PC-3 (cell line): ENCODE measurements at regions not wholly inside any gene's neighbourhood (a gene's known extent, or its start where the extent isn't known, plus 50 kb on each side); places are given as distances from the start of the nearest gene placed in this dataset.

Experiments
- ATAC-seq: fragments of 200-7000 bp; cut with Tn5 transposase; 2 replicates; pipeline ENCODE4 v1.9.1; 2020; ENCODE audit warnings: mild to moderate bottlenecking, moderate library complexity
- BruUV-seq: library from RNA; stranded (reverse); fragments of 400-500 nt; replicated peaks from 2 replicates; lab custom pipeline; 2021; lab: Mats Ljungman, UMichigan
- CTCF ChIA-PET: fragments of 300-600 bp; sonication (Branson Sonifier 250); formaldehyde crosslinking; loops from one replicate; lab custom pipeline; 2022; ENCODE audit warnings: antibody characterized with exemption; lab: Charles Lee
- POLR2A ChIA-PET: fragments of 300-600 bp; sonication (Branson Sonifier 250); formaldehyde crosslinking; loops from one replicate; lab custom pipeline; 2022; ENCODE audit warnings: antibody characterized with exemption; ENCODE audit not compliant: unreplicated experiment; lab: Charles Lee
- DNase-seq: peaks from one replicate; pipeline ENCODE4 v3.0.0-alpha.2; 2015
- H2AFZ ChIP-seq: fragments of 300-600 bp; sonication (generic); 2 replicates; pipeline ENCODE4 v1.6.0; 2016; ENCODE audit warnings: antibody characterized with exemption, low read length
- H3F3A ChIP-seq: fragments of 300-600 bp; sonication (generic); one replicate; pipeline ENCODE4 v1.6.0; 2017; ENCODE audit warnings: antibody characterized with exemption, low read length, control low read depth, mild to moderate bottlenecking; ENCODE audit not compliant: unreplicated experiment
- H3K27ac ChIP-seq: fragments of 300-600 bp; sonication (generic); 2 replicates; pipeline ENCODE4 v1.5.1; 2016; ENCODE audit warnings: mild to moderate bottlenecking, low read length
- H3K27me3 ChIP-seq: fragments of 300-600 bp; sonication (generic); 2 replicates; pipeline ENCODE4 v1.6.1; 2016; ENCODE audit warnings: low read length, mixed read lengths
- H3K36me3 ChIP-seq: fragments of 300-600 bp; sonication (generic); 2 replicates; pipeline ENCODE4 v1.6.1; 2016; ENCODE audit warnings: low read depth, mixed run types, low read length, mixed read lengths
- H3K4me1 ChIP-seq: fragments of 300-600 bp; sonication (generic); 2 replicates; pipeline ENCODE4 v1.5.1; 2016; ENCODE audit warnings: low read length; ENCODE audit not compliant: insufficient read depth
- H3K4me2 ChIP-seq: fragments of 300-600 bp; sonication (generic); 2 replicates; pipeline ENCODE4 v1.6.0; 2016; ENCODE audit warnings: low read length
- H3K4me3 ChIP-seq: fragments of 300-600 bp; sonication (generic); 2 replicates; pipeline ENCODE4 v1.5.1; 2016; ENCODE audit warnings: mild to moderate bottlenecking, low read length, mixed read lengths
- H3K79me2 ChIP-seq: fragments of 300-600 bp; sonication (generic); 2 replicates; pipeline ENCODE4 v1.6.1; 2017; ENCODE audit warnings: low read length, mixed read lengths
- H3K9ac ChIP-seq: fragments of 300-600 bp; sonication (generic); 2 replicates; pipeline ENCODE4 v1.6.0; 2016; ENCODE audit warnings: mild to moderate bottlenecking, low read length
- H3K9me2 ChIP-seq: fragments of 300-600 bp; sonication (generic); replicated peaks from 2 replicates; pipeline ENCODE4 v1.6.1; 2016; ENCODE audit warnings: mixed run types, low read length, mixed read lengths
- H3K9me3 ChIP-seq: fragments of 300-600 bp; sonication (generic); 2 replicates; pipeline ENCODE4 v1.6.1; 2016; ENCODE audit warnings: low read length, mixed read lengths
- H4K20me1 ChIP-seq: fragments of 300-600 bp; sonication (generic); 2 replicates; pipeline ENCODE4 v1.6.1; 2016; ENCODE audit warnings: low read length, mixed read lengths
- EZH2 ChIP-seq: fragments of 300-600 bp; sonication (generic); IDR thresholded peaks from one replicate; pipeline ENCODE4 v1.6.1; 2017; ENCODE audit warnings: antibody characterized with exemption, mild to moderate bottlenecking, low read length; ENCODE audit not compliant: unreplicated experiment
- EZH2phosphoT487 ChIP-seq: fragments of 300-600 bp; sonication (generic); IDR thresholded peaks from 2 replicates; pipeline ENCODE4 v1.6.1; 2018; ENCODE audit warnings: mild to moderate bottlenecking, antibody characterized with exemption, low read length, borderline replicate concordance
- intact Hi-C: fragments of 100-400 bp; cut with micrococcal nuclease; formaldehyde crosslinking; loops from 2 replicates; pipeline ENCODE4 v1.9.0; 2023
- TF ChIP-seq, protein P1 (sequence below): fragments of 300-600 bp; sonication (generic); conservative IDR thresholded peaks from 2 replicates; pipeline ENCODE4 v1.5.1; 2017; ENCODE audit warnings: antibody characterized with exemption, low read depth, mild to moderate bottlenecking, low read length

DNA sequence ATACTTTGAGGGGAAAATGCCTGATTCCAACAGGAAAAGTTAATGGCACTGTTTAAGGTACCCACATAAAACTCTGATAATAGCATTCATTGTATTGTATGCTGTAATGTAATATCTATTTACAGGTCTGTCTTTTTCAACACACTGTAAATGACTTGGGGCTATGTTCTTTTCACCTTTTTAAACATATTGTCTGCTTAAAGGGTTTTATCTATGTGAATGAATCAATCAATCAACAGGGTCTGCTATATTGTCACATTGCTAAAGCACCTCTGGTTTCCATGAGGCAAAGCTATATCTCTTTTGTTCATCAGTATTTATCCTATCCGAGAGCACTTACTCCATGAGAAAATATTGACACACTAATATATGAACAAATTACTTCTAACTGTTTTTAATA is 288.0 kb downstream of the SLC6A15 start:
- Histone ChIP-seq H3K79me2 (no peaks in the 10 kb centered on the region), H3K9ac (no peak overlapping the region), H3K4me2 (no peak overlapping the region), H3K4me1 (no peaks in the 10 kb centered on the region), H3K27ac (no peak overlapping the region), H3K4me3 (no peak overlapping the region), H2AFZ (no peak overlapping the region), H3K36me3 (no peaks in the 10 kb centered on the region), H4K20me1 (no peaks in the 10 kb centered on the region), H3K9me3 (no peaks in the 10 kb centered on the region), H3K27me3 (no peaks in the 10 kb centered on the region), H3F3A (no peaks in the 10 kb centered on the region), H3K9me2 (no peaks in the 10 kb centered on the region)
- intact Hi-C loops, result no loop called here
- no peak for DNase-seq
- ATAC-seq, result no peak
- CTCF ChIA-PET, result no interaction called here
- TF ChIP-seq, protein P1, sequence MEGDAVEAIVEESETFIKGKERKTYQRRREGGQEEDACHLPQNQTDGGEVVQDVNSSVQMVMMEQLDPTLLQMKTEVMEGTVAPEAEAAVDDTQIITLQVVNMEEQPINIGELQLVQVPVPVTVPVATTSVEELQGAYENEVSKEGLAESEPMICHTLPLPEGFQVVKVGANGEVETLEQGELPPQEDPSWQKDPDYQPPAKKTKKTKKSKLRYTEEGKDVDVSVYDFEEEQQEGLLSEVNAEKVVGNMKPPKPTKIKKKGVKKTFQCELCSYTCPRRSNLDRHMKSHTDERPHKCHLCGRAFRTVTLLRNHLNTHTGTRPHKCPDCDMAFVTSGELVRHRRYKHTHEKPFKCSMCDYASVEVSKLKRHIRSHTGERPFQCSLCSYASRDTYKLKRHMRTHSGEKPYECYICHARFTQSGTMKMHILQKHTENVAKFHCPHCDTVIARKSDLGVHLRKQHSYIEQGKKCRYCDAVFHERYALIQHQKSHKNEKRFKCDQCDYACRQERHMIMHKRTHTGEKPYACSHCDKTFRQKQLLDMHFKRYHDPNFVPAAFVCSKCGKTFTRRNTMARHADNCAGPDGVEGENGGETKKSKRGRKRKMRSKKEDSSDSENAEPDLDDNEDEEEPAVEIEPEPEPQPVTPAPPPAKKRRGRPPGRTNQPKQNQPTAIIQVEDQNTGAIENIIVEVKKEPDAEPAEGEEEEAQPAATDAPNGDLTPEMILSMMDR, result no peak
- TF ChIP-seq EZH2phosphoT487, result no peak
- no peak for TF ChIP-seq EZH2
- no TSS peak for BruUV-seq
- POLR2A ChIA-PET, result interaction anchor here (0.7 kb wide), 1 partner anchor 219 kb away, joined by 4 read pairs; no protein-coding TSS in a partner anchor

DNA sequence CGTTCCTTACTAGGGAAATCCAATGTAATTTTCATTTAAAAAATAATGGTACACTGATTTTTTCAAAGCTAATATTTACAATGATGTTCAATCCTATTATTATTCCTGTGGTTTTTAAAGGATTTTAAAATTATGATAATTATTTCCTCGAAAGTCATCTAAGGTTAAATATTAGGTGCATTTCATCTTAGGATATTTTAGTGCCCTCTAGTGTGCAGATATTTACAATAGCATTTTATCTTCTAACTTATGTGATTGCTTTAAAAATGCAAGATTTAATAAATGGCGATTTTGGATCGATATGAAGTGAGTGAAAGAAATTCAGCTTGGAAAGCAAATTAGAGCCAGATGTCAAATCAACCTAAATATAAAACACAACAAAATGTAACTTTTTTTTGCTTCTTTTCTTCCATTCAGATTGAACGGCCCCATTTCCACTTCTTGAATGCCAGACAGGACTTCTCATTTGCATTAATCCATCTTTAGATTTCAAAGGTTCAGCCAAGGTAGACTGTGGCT is 293.5 kb downstream of the SLC6A15 start:
- no peaks in the 10 kb centered on the region for H3K79me2 ChIP-seq
- POLR2A ChIA-PET, result no interaction called here
- H3K4me1 ChIP-seq, result no peaks in the 10 kb centered on the region
- intact Hi-C loops, result loop anchor here (2.0 kb wide), 1 partner anchor 110 kb away; no protein-coding TSS in a partner anchor
- ATAC-seq (0 out of 2 replicates have a peak, but pooled peaks have one; percentile 27), DNase-seq (peak; percentile 37)
- CTCF ChIA-PET, result no interaction called here
- H2AFZ ChIP-seq, result no peak overlapping the region
- H3K4me2 ChIP-seq, result peak overlapping the region; percentile 41
- no peaks in the 10 kb centered on the region for H3K36me3 ChIP-seq
- no peak overlapping the region for H3K9ac ChIP-seq
- H3K27ac ChIP-seq, result no peak overlapping the region
- no peaks in the 10 kb centered on the region for H4K20me1 ChIP-seq
- no peak overlapping the region for H3K4me3 ChIP-seq
- no TSS peak for BruUV-seq
- no peaks in the 10 kb centered on the region for H3K9me2 ChIP-seq
- TF ChIP-seq EZH2phosphoT487, result no peak
- TF ChIP-seq, protein P1, result peak; percentile 77
- no peaks in the 10 kb centered on the region for H3K27me3 ChIP-seq
- no peaks in the 10 kb centered on the region for H3K9me3 ChIP-seq
- no peaks in the 10 kb centered on the region for H3F3A ChIP-seq

DNA sequence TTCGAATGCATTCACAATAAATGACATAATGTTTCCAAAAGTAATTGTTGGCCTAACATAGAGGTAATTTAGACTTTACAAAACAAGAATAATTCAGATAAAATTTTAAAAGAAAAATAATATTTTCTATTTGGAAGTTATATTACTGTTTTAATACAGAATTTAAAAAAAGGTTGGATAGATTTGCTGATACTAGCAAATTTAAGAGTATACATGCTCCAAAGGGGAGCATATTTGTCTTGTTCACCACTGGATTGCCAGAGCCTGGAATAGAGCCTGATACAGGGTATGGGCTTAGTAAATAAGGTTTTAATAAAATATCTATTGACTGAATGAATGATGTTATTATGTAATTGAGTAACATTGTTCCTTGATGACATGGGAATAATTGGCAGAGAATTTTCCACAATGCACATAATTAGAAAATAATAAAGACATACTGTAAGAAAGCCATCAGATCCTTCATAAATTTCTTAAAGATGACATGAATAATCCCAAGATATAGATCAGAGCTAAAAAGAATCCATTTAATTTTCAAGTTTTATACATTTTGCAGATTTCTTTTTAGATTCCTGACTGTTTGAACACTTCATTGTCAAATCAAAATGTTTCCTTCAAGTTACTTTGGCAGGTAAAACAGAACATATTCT is 305.3 kb downstream of the SLC6A15 start:
- DNase-seq (no peak), ATAC-seq (no peak)
- no peak for TF ChIP-seq EZH2phosphoT487
- TF ChIP-seq EZH2, result no peak
- TF ChIP-seq, protein P1, result no peak
- Histone ChIP-seq H3K79me2 (no peaks in the 10 kb centered on the region), H2AFZ (no peak overlapping the region), H3K27ac (no peak overlapping the region), H3K9me3 (no peaks in the 10 kb centered on the region), H3K4me1 (no peaks in the 10 kb centered on the region), H3K27me3 (no peaks in the 10 kb centered on the region), H3K4me3 (no peak overlapping the region), H3K9me2 (no peaks in the 10 kb centered on the region), H4K20me1 (0 out of 2 replicates have a peak, but pooled peaks cover 3% of the 10 kb centered on the region), H3K4me2 (no peak overlapping the region), H3K9ac (no peak overlapping the region), H3F3A (no peaks in the 10 kb centered on the region), H3K36me3 (no peaks in the 10 kb centered on the region)
- CTCF ChIA-PET, result no interaction called here
- intact Hi-C loops, result no loop called here
- BruUV-seq, result no TSS peak
- POLR2A ChIA-PET, result no interaction called here
